C4-2B (cell line): ENCODE measurements at regions not wholly inside any gene's neighbourhood (a gene's known extent, or its start where the extent isn't known, plus 50 kb on each side); places are given as distances from the start of the nearest gene placed in this dataset.

Experiments used
- ZFX ChIP-seq: fragments of 450-650 bp; IDR thresholded peaks from 2 replicates; pipeline ENCODE4 v1.6.1; 2017
- TF ChIP-seq, protein P1 (sequence below): fragments of 450-650 bp; conservative IDR thresholded peaks from 2 replicates; pipeline ENCODE4 v1.5.1; 2017; ENCODE audit warnings: mild to moderate bottlenecking

- TF ChIP-seq, protein P1, sequence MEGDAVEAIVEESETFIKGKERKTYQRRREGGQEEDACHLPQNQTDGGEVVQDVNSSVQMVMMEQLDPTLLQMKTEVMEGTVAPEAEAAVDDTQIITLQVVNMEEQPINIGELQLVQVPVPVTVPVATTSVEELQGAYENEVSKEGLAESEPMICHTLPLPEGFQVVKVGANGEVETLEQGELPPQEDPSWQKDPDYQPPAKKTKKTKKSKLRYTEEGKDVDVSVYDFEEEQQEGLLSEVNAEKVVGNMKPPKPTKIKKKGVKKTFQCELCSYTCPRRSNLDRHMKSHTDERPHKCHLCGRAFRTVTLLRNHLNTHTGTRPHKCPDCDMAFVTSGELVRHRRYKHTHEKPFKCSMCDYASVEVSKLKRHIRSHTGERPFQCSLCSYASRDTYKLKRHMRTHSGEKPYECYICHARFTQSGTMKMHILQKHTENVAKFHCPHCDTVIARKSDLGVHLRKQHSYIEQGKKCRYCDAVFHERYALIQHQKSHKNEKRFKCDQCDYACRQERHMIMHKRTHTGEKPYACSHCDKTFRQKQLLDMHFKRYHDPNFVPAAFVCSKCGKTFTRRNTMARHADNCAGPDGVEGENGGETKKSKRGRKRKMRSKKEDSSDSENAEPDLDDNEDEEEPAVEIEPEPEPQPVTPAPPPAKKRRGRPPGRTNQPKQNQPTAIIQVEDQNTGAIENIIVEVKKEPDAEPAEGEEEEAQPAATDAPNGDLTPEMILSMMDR = no peak
- no peak for TF ChIP-seq ZFX
These were observed 243.8 kb upstream of the TOPAZ1 start for GRCh38 chr3:43997788-43998369.
